IMR-90 (cell line): ENCODE measurements at regions not wholly inside any gene's neighbourhood (a gene's known extent, or its start where the extent isn't known, plus 50 kb on each side); places are given as distances from the start of the nearest gene placed in this dataset.

Experiments used
- ATAC-seq: fragments of 200-7000 bp; cut with Tn5 transposase; 2 replicates; pipeline ENCODE4 v1.9.1; 2020; ENCODE audit warnings: low read depth, mild to moderate bottlenecking, moderate library complexity
- BruUV-seq: library from RNA; stranded (reverse); fragments of 400-500 nt; replicated peaks from 2 replicates; lab custom pipeline; 2021; lab: Mats Ljungman, UMichigan
- CTCF ChIA-PET: fragments of 300-600 bp; formaldehyde crosslinking; extraction: SDS; loops from one replicate; lab custom pipeline; 2021; ENCODE audit warnings: antibody characterized with exemption; lab: Yijun Ruan, JAX
- POLR2A ChIA-PET: fragments of 300-600 bp; sonication (Branson Sonifier 250); formaldehyde crosslinking; loops from one replicate; lab custom pipeline; 2022; ENCODE audit warnings: antibody characterized with exemption; ENCODE audit not compliant: unreplicated experiment; lab: Charles Lee
- DNase-seq: peaks from one replicate; pipeline ENCODE4 v3.0.0; 2013
- H2AFZ ChIP-seq: replicated peaks from 2 replicates; pipeline ENCODE3; 2013; ENCODE audit warnings: low read length, mild to moderate bottlenecking; ENCODE audit not compliant: poor library complexity
- H2AK5ac ChIP-seq: 2 replicates; pipeline ENCODE4 v1.6.1; 2013; ENCODE audit warnings: low read depth, low read length, inconsistent platforms
- H2AK9ac ChIP-seq: replicated peaks from 2 replicates; pipeline ENCODE3; 2013; ENCODE audit warnings: mild to moderate bottlenecking, low read depth, low read length, moderate library complexity; ENCODE audit not compliant: poor library complexity
- H2BK120ac ChIP-seq: 2 replicates; pipeline ENCODE4 v1.6.1; 2013; ENCODE audit warnings: low read depth, low read length, inconsistent platforms
- H2BK15ac ChIP-seq: 3 replicates; pipeline ENCODE4 v1.6.1; 2013; ENCODE audit warnings: low read depth, low read length, inconsistent platforms
- H2BK20ac ChIP-seq: 2 replicates; pipeline ENCODE4 v1.6.1; 2013; ENCODE audit warnings: low read depth, mild to moderate bottlenecking, inconsistent platforms, low read length, moderate library complexity
- H2BK5ac ChIP-seq: 2 replicates; pipeline ENCODE4 v1.6.1; 2013; ENCODE audit warnings: mild to moderate bottlenecking, low read depth, low read length, inconsistent platforms; ENCODE audit not compliant: poor library complexity, severe bottlenecking
- H3K14ac ChIP-seq: replicated peaks from 2 replicates; pipeline ENCODE4 v1.6.1; 2013; ENCODE audit warnings: low read depth, low read length, inconsistent platforms
- H3K18ac ChIP-seq: 2 replicates; pipeline ENCODE4 v1.6.1; 2013; ENCODE audit warnings: low read depth, low read length, control low read depth
- H3K23ac ChIP-seq: 2 replicates; pipeline ENCODE4 v1.6.1; 2013; ENCODE audit warnings: low read depth, low read length, inconsistent platforms
- H3K27ac ChIP-seq: 2 replicates; pipeline ENCODE4 v1.5.1; 2013; ENCODE audit warnings: mild to moderate bottlenecking, control low read depth, low read length; ENCODE audit not compliant: insufficient read depth
- H3K27me3 ChIP-seq: 2 replicates; pipeline ENCODE4 v1.6.1; 2013; ENCODE audit warnings: low read length; ENCODE audit not compliant: control insufficient read depth, insufficient read depth
- H3K36me3 ChIP-seq: 2 replicates; pipeline ENCODE4 v1.6.1; 2013; ENCODE audit warnings: low read length, mixed read lengths; ENCODE audit not compliant: control insufficient read depth, insufficient read depth
- H3K4ac ChIP-seq: 2 replicates; pipeline ENCODE4 v1.6.1; 2013; ENCODE audit warnings: low read depth, low read length, inconsistent platforms
- H3K4me1 ChIP-seq: 2 replicates; pipeline ENCODE4 v1.6.1; 2013; ENCODE audit warnings: low read length, mixed read lengths; ENCODE audit not compliant: control insufficient read depth, insufficient read depth
- H3K4me2 ChIP-seq: 2 replicates; pipeline ENCODE4 v1.6.1; 2013; ENCODE audit warnings: low read depth, mild to moderate bottlenecking, control low read depth, low read length, moderate library complexity
- H3K4me3 ChIP-seq: 2 replicates; pipeline ENCODE4 v1.5.1; 2013; ENCODE audit warnings: low read depth, mild to moderate bottlenecking, control low read depth, low read length, moderate library complexity; ENCODE audit not compliant: insufficient read depth
- H3K56ac ChIP-seq: 2 replicates; pipeline ENCODE4 v1.6.1; 2013; ENCODE audit warnings: low read length, inconsistent platforms; ENCODE audit not compliant: insufficient read depth; ENCODE audit errors: extremely low read depth
- H3K79me1 ChIP-seq, 2 experiments: 2 replicates each; pipeline ENCODE4 v1.6.1; 2013; ENCODE audit warnings: low read length in 2 of 2, inconsistent platforms in 1 of 2, low read depth in 1 of 2
- H3K9ac ChIP-seq: 2 replicates; pipeline ENCODE4 v1.6.1; 2013; ENCODE audit warnings: low read depth, low read length, control low read depth
- H3K9me1 ChIP-seq: 2 replicates; pipeline ENCODE4 v1.6.1; 2013; ENCODE audit warnings: low read length, inconsistent platforms; ENCODE audit not compliant: insufficient read depth
- H3K9me3 ChIP-seq: 2 replicates; pipeline ENCODE4 v1.6.1; 2013; ENCODE audit warnings: low read length; ENCODE audit not compliant: control insufficient read depth, insufficient read depth
- H4K20me1 ChIP-seq: 2 replicates; pipeline ENCODE4 v1.6.1; 2013; ENCODE audit warnings: low read length, inconsistent platforms; ENCODE audit not compliant: insufficient read depth
- H4K5ac ChIP-seq: 2 replicates; pipeline ENCODE4 v1.6.1; 2013; ENCODE audit warnings: mild to moderate bottlenecking, low read depth, low read length, control low read depth
- H4K8ac ChIP-seq, 2 experiments: 2 replicates each; pipeline ENCODE4 v1.6.1; 2013; ENCODE audit warnings: low read depth in 2 of 2, low read length in 2 of 2, control low read depth in 1 of 2, inconsistent platforms in 1 of 2
- H4K91ac ChIP-seq: 2 replicates; pipeline ENCODE4 v1.6.1; 2013; ENCODE audit warnings: low read depth, low read length, inconsistent platforms; ENCODE audit not compliant: insufficient read depth
- CEBPB ChIP-seq: IDR thresholded peaks from 2 replicates; pipeline ENCODE4 v1.6.1; 2012; ENCODE audit warnings: low read depth, low read length, improper control_type of control experiment
- FOS ChIP-seq: fragments of 150-350 bp; IDR thresholded peaks from 2 replicates; pipeline ENCODE4 v1.6.1; 2016; ENCODE audit warnings: low read depth, low read length
- MAZ ChIP-seq: IDR thresholded peaks from 2 replicates; pipeline ENCODE4 v1.6.1; 2012; ENCODE audit warnings: low read depth, mild to moderate bottlenecking, low read length, improper control_type of control experiment, moderate library complexity, borderline replicate concordance
- MXI1 ChIP-seq: IDR thresholded peaks from 2 replicates; pipeline ENCODE4 v1.6.1; 2012; ENCODE audit warnings: low read depth, mild to moderate bottlenecking, low read length, moderate library complexity, borderline replicate concordance
- POLR2A ChIP-seq: IDR thresholded peaks from 2 replicates; pipeline ENCODE4 v1.6.1; 2012; ENCODE audit warnings: mild to moderate bottlenecking, low read depth, low read length
- RAD21 ChIP-seq: IDR thresholded peaks from 2 replicates; pipeline ENCODE4 v1.6.1; 2012; ENCODE audit warnings: low read length, improper control_type of control experiment
- RCOR1 ChIP-seq: IDR thresholded peaks from 2 replicates; pipeline ENCODE4 v1.6.1; 2012; ENCODE audit warnings: mild to moderate bottlenecking, low read length, improper control_type of control experiment; ENCODE audit not compliant: insufficient replicate concordance
- RFX5 ChIP-seq: IDR thresholded peaks from 2 replicates; pipeline ENCODE4 v1.8.0; 2012; ENCODE audit warnings: low read depth, mild to moderate bottlenecking, low read length, moderate library complexity
- WGBS, 2 experiments: methylation state at CpG; one replicate each; pipeline versions ENCODE4 v1.1.5 to v1.1.7; 2013; ENCODE audit warnings: missing lambda C conversion rate in 2 of 2; ENCODE audit not compliant: insufficient read length in 1 of 2; ENCODE audit errors: extremely low coverage in 2 of 2; 5-methylcytosine and 5-hydroxymethylcytosine counted together
- dilution Hi-C: fragments of 300-500 bp; cut with HindIII; formaldehyde crosslinking; loops from one replicate; pipeline ENCODE4 v1.14.3; 2018; ENCODE audit warnings: low sequenced_read_pairs; ENCODE audit not compliant: unreplicated experiment
- in situ Hi-C: fragments of 300-500 bp; cut with MboI; formaldehyde crosslinking; loops from 3 replicates; pipeline ENCODE4 v1.14.3; 2019; ENCODE audit warnings: low sequenced_read_pairs, inconsistent platforms, mixed read lengths
- intact Hi-C: fragments of 100-400 bp; cut with micrococcal nuclease; formaldehyde crosslinking; loops from 2 replicates; pipeline ENCODE4 v1.10.0; 2022

DNA sequence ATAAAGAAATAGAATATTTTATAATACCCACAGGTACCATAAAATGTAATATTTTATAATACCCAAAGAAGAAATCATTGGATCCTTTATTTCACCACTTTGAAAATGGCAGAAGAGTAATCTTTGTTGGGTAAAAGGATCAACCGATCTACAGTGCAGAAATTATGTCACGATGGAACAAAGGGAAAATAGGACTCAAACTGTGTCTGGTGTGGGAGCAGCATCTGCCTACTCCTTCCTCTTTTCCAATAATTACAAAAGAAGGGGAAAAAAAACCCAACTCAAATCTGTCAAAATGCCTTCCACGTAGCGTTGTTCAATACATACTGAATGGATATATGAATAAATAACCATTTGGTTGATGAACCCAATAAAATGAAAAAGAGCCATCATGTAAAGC is 492.6 kb upstream of the TBL1XR1 start:
- no peak overlapping the region for H2BK5ac ChIP-seq
- H2AK9ac ChIP-seq, result no peak overlapping the region
- no peak overlapping the region for H3K4me2 ChIP-seq
- ChIA-PET POLR2A (no interaction called here), CTCF (no interaction called here)
- H3K14ac ChIP-seq, result no peak overlapping the region
- no peak overlapping the region for H2BK20ac ChIP-seq
- H4K91ac ChIP-seq, result no peak overlapping the region
- H4K8ac ChIP-seq, result no peak overlapping the region
- BruUV-seq, result no TSS peak
- no peaks in the 10 kb centered on the region for H3K9me1 ChIP-seq
- H3K36me3 ChIP-seq, result no peaks in the 10 kb centered on the region
- no peaks in the 10 kb centered on the region for H3K79me1 ChIP-seq
- no peak for ATAC-seq
- no peak for DNase-seq
- no peak overlapping the region for H2BK15ac ChIP-seq
- no peaks in the 10 kb centered on the region for H3K9me3 ChIP-seq
- H2BK120ac ChIP-seq, result no peak overlapping the region
- no peaks in the 10 kb centered on the region for H4K20me1 ChIP-seq
- H3K4me3 ChIP-seq, result no peak overlapping the region
- peaks cover 7% of the 10 kb centered on the region for H3K4me1 ChIP-seq
- H3K9ac ChIP-seq, result no peak overlapping the region
- intact Hi-C loops, result no loop called here
- WGBS, 2 experiments, result no CpG with 5 or more reads among the region's 4 CpGs
- in situ Hi-C loops, result no loop called here
- no peaks in the 10 kb centered on the region for H3K27me3 ChIP-seq
- no peak overlapping the region for H3K27ac ChIP-seq
- no peak overlapping the region for H4K5ac ChIP-seq
- dilution Hi-C loops, result no loop called here
- no peak overlapping the region for H3K56ac ChIP-seq
- H3K23ac ChIP-seq, result no peak overlapping the region
- TF ChIP-seq RCOR1, result no peak
- TF ChIP-seq RAD21, result no peak
- TF ChIP-seq MXI1, result no peak
- TF ChIP-seq FOS, result no peak
- no peak for TF ChIP-seq POLR2A
- TF ChIP-seq RFX5, result no peak
- no peak for TF ChIP-seq CEBPB
- no peak for TF ChIP-seq MAZ
- no peak overlapping the region for H2AK5ac ChIP-seq
- H3K18ac ChIP-seq, result no peak overlapping the region
- H3K4ac ChIP-seq, result no peak overlapping the region
- H2AFZ ChIP-seq, result no peak overlapping the region
